Neural cell (in vitro differentiated cells): ENCODE measurements at regions not wholly inside any gene's neighbourhood (a gene's known extent, or its start where the extent isn't known, plus 50 kb on each side); places are given as distances from the start of the nearest gene placed in this dataset.

Experiments used
- H2AFZ ChIP-seq: fragments of 200-600, 300-800 bp; sonication (generic), shearing (Covaris generic); 2 replicates; pipeline ENCODE4 v1.6.0; 2014; ENCODE audit warnings: low read depth, mild to moderate bottlenecking, antibody characterized with exemption, low read length, moderate library complexity
- H3F3A ChIP-seq: fragments of 200-600 bp; shearing (Covaris generic); 2 replicates; pipeline ENCODE4 v1.6.1; 2016; ENCODE audit warnings: mild to moderate bottlenecking, moderate library complexity, mixed read lengths, antibody characterized with exemption, low read length; ENCODE audit not compliant: insufficient read depth, poor library complexity, severe bottlenecking
- H3K27ac ChIP-seq: fragments of 200-600, 300-800 bp; sonication (generic), shearing (Covaris generic); 2 replicates; pipeline ENCODE4 v1.5.1; 2014; ENCODE audit warnings: mild to moderate bottlenecking, low read length, moderate library complexity
- H3K27me3 ChIP-seq: fragments of 300-800, 200-600 bp; sonication (generic), shearing (Covaris generic); 2 replicates; pipeline ENCODE4 v1.6.0; 2014; ENCODE audit warnings: mild to moderate bottlenecking, low read depth, low read length, moderate library complexity; ENCODE audit not compliant: insufficient read depth
- H3K36me3 ChIP-seq: fragments of 300-800, 200-600 bp; sonication (generic), shearing (Covaris generic); 2 replicates; pipeline ENCODE4 v1.5.1; 2014; ENCODE audit warnings: mild to moderate bottlenecking, antibody characterized with exemption, low read length, moderate library complexity; ENCODE audit not compliant: insufficient read depth
- H3K4me2 ChIP-seq: fragments of 300-800, 200-600 bp; sonication (generic), shearing (Covaris generic); 2 replicates; pipeline ENCODE4 v1.6.0; 2014; ENCODE audit warnings: mild to moderate bottlenecking, low read length
- H3K4me3 ChIP-seq: fragments of 300-800, 200-600 bp; sonication (generic), shearing (Covaris generic); 2 replicates; pipeline ENCODE4 v1.5.1; 2014; ENCODE audit warnings: mild to moderate bottlenecking, low read length, moderate library complexity
- H3K79me2 ChIP-seq: fragments of 200-600 bp; shearing (Covaris generic); replicated peaks from 2 replicates; pipeline ENCODE4 v1.6.0; 2014; ENCODE audit warnings: mild to moderate bottlenecking, low read length, moderate library complexity; ENCODE audit not compliant: insufficient read depth
- H3K9ac ChIP-seq: fragments of 300-800, 200-600 bp; sonication (generic), shearing (Covaris generic); 2 replicates; pipeline ENCODE4 v1.6.1; 2016; ENCODE audit warnings: mild to moderate bottlenecking, low read length, mixed read lengths
- H3K9me2 ChIP-seq: fragments of 200-600 bp; shearing (Covaris generic); 2 replicates; pipeline ENCODE4 v1.6.1; 2016; ENCODE audit warnings: mild to moderate bottlenecking, low read length, mixed read lengths; ENCODE audit not compliant: insufficient read depth
- H3K9me3 ChIP-seq: fragments of 200-600, 300-800 bp; sonication (generic), shearing (Covaris generic); 2 replicates; pipeline ENCODE4 v1.6.1; 2016; ENCODE audit warnings: mild to moderate bottlenecking, mixed run types, low read length, moderate library complexity, mixed read lengths
- H4K20me1 ChIP-seq: fragments of 200-600 bp; shearing (Covaris generic); 2 replicates; pipeline ENCODE4 v1.6.1; 2016; ENCODE audit warnings: mild to moderate bottlenecking, mixed run types; ENCODE audit not compliant: insufficient read depth
- CTCF ChIP-seq: fragments of 450-650 bp; IDR thresholded peaks from 2 replicates; pipeline ENCODE4 v1.5.1; 2014; ENCODE audit warnings: antibody characterized with exemption, mild to moderate bottlenecking, moderate library complexity; ENCODE audit not compliant: poor library complexity, severe bottlenecking
- EP300 ChIP-seq: fragments of 450-650 bp; conservative IDR thresholded peaks from 2 replicates; pipeline ENCODE4 v1.6.1; 2014; ENCODE audit warnings: antibody characterized with exemption, mild to moderate bottlenecking, moderate library complexity; ENCODE audit not compliant: poor library complexity, severe bottlenecking
- EZH2 ChIP-seq: fragments of 200-600, 300-800 bp; shearing (Covaris generic), sonication (generic); IDR thresholded peaks from 2 replicates; pipeline ENCODE4 v1.6.1; 2014; ENCODE audit warnings: antibody characterized with exemption, low read length, borderline replicate concordance, mild to moderate bottlenecking; ENCODE audit not compliant: insufficient read depth, poor library complexity, severe bottlenecking
- MXI1 ChIP-seq: fragments of 450-650 bp; conservative IDR thresholded peaks from 2 replicates; pipeline ENCODE4 v1.6.1; 2014; ENCODE audit warnings: antibody characterized with exemption, mild to moderate bottlenecking; ENCODE audit not compliant: poor library complexity, severe bottlenecking
- POLR2AphosphoS5 ChIP-seq: IDR thresholded peaks from 2 replicates; pipeline ENCODE4 v1.6.1; 2012
- RAD21 ChIP-seq: fragments of 450-650 bp; conservative IDR thresholded peaks from 2 replicates; pipeline ENCODE4 v1.6.1; 2014; ENCODE audit warnings: antibody characterized with exemption, mild to moderate bottlenecking, moderate library complexity
- REST ChIP-seq: IDR thresholded peaks from 2 replicates; pipeline ENCODE4 v1.6.1; 2012; ENCODE audit warnings: borderline replicate concordance
- SMC3 ChIP-seq: fragments of 450-650 bp; conservative IDR thresholded peaks from 2 replicates; pipeline ENCODE4 v1.6.1; 2014; ENCODE audit warnings: antibody characterized with exemption, mild to moderate bottlenecking, moderate library complexity; ENCODE audit not compliant: poor library complexity
- TAF1 ChIP-seq: IDR thresholded peaks from 2 replicates; pipeline ENCODE4 v1.6.1; 2012; ENCODE audit warnings: low read depth

- no peak for TF ChIP-seq TAF1
- TF ChIP-seq EP300 = no peak
- no peak for TF ChIP-seq POLR2AphosphoS5
- TF ChIP-seq EZH2 = no peak
- TF ChIP-seq SMC3 = no peak
- no peak for TF ChIP-seq CTCF
- TF ChIP-seq RAD21 = no peak
- TF ChIP-seq REST = no peak
- TF ChIP-seq MXI1 = no peak
- Histone ChIP-seq H2AFZ (no peak overlapping the region), H3K36me3 (no peaks in the 10 kb centered on the region), H3K4me3 (no peak overlapping the region), H3K27me3 (no peaks in the 10 kb centered on the region), H3K4me2 (no peak overlapping the region), H3K27ac (no peak overlapping the region), H3K9ac (no peak overlapping the region), H3K9me3 (no peaks in the 10 kb centered on the region), H3F3A (no peaks in the 10 kb centered on the region), H3K9me2 (no peaks in the 10 kb centered on the region), H3K79me2 (no peaks in the 10 kb centered on the region), H4K20me1 (no peaks in the 10 kb centered on the region)
Measured at GRCh38 chr1:37294096-37294495, 180.3 kb upstream of the ZC3H12A start.

DNA sequence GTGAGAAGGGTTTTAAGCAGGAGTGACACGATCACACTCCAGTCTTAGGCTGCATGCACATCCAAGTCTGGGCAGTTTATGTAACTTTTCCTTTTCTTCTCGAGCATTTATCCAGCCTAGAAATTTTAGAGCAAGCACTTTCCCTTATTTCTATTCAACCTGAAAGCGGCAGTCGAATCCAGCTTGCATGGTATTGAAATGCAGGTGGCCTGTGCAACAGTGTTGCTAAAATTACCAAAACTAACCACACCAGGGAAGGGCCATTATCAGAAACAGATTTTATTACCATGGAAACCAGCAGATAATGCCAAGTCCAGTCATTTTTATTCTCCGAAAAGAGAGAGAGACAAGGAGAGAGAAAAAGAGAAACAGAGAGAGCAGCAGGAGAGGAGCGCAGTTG is 179.9 kb upstream of the ZC3H12A start:
- H3K36me3 ChIP-seq = no peaks in the 10 kb centered on the region
- no peak overlapping the region for H3K4me2 ChIP-seq
- H4K20me1 ChIP-seq = no peaks in the 10 kb centered on the region
- H3F3A ChIP-seq = no peaks in the 10 kb centered on the region
- H3K4me3 ChIP-seq = no peak overlapping the region
- H3K9me2 ChIP-seq = no peaks in the 10 kb centered on the region
- no peak for TF ChIP-seq POLR2AphosphoS5
- no peak for TF ChIP-seq EP300
- no peak for TF ChIP-seq CTCF
- TF ChIP-seq TAF1 = no peak
- TF ChIP-seq MXI1 = no peak
- no peak for TF ChIP-seq EZH2
- TF ChIP-seq REST = no peak
- no peak for TF ChIP-seq SMC3
- TF ChIP-seq RAD21 = no peak
- no peaks in the 10 kb centered on the region for H3K27me3 ChIP-seq
- H2AFZ ChIP-seq = no peak overlapping the region
- H3K27ac ChIP-seq = peak overlapping the region; percentile 13
- H3K79me2 ChIP-seq = no peaks in the 10 kb centered on the region
- no peak overlapping the region for H3K9ac ChIP-seq
- no peaks in the 10 kb centered on the region for H3K9me3 ChIP-seq
